ACC112 (cell line): ENCODE measurements at regions not wholly inside any gene's neighbourhood (a gene's known extent, or its start where the extent isn't known, plus 50 kb on each side); places are given as distances from the start of the nearest gene placed in this dataset.

ENCODE experiments used
- H2AFZ ChIP-seq: fragments of 200-600 bp; sonication (generic); one replicate; pipeline ENCODE4 v1.6.0; 2017; ENCODE audit warnings: antibody characterized with exemption, low read length; ENCODE audit not compliant: unreplicated experiment
- H3K27ac ChIP-seq: fragments of 200-600 bp; sonication (generic); 2 replicates; pipeline ENCODE4 v1.5.1; 2014; ENCODE audit warnings: low read depth, mild to moderate bottlenecking, antibody characterized with exemption, low read length, moderate library complexity
- H3K27me3 ChIP-seq: fragments of 200-600 bp; sonication (generic); 2 replicates; pipeline ENCODE4 v1.6.1; 2014; ENCODE audit warnings: mild to moderate bottlenecking, antibody characterized with exemption, low read length, moderate library complexity, mixed read lengths; ENCODE audit not compliant: insufficient read depth
- H3K36me3 ChIP-seq: fragments of 200-600 bp; sonication (generic); 2 replicates; pipeline ENCODE4 v1.6.1; 2016; ENCODE audit warnings: mild to moderate bottlenecking, antibody characterized with exemption, low read length, moderate library complexity, mixed read lengths; ENCODE audit not compliant: insufficient read depth
- H3K4me1 ChIP-seq: fragments of 200-600 bp; sonication (generic); one replicate; pipeline ENCODE4 v1.6.1; 2016; ENCODE audit warnings: low read length, mixed read lengths; ENCODE audit not compliant: insufficient read depth, unreplicated experiment, control insufficient read depth
- H3K4me3 ChIP-seq: fragments of 200-600 bp; sonication (generic); 2 replicates; pipeline ENCODE4 v1.5.1; 2014; ENCODE audit warnings: mild to moderate bottlenecking, low read depth, low read length
- H3K79me2 ChIP-seq: fragments of 200-600 bp; sonication (generic); one replicate; pipeline ENCODE4 v1.6.0; 2016; ENCODE audit warnings: low read length; ENCODE audit not compliant: control insufficient read depth, unreplicated experiment, insufficient read depth

DNA sequence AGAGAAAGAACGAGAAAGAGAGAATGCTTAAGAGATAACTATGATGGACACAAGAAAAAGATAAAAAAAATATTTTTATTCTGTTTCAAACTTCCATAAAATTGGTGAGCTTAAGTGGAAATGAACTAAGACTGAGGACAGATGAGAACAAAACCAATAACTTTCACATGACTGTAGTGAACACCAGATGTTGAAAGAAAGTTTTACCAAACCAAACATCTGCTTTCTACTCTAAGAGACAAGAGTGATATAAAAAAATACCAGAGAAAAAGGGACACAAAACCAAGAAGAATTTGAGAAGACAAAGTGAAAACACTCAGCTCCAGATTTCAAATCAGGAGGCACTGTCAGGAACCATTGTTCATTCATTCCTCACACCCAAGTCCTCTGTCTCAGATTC is 147.9 kb downstream of the IMPG2 start:
- no peaks in the 10 kb centered on the region for H3K27me3 ChIP-seq
- H3K27ac ChIP-seq: no peak overlapping the region
- no peak overlapping the region for H2AFZ ChIP-seq
- H3K4me1 ChIP-seq: no peaks in the 10 kb centered on the region
- no peak overlapping the region for H3K4me3 ChIP-seq
- no peaks in the 10 kb centered on the region for H3K79me2 ChIP-seq
- no peaks in the 10 kb centered on the region for H3K36me3 ChIP-seq

DNA sequence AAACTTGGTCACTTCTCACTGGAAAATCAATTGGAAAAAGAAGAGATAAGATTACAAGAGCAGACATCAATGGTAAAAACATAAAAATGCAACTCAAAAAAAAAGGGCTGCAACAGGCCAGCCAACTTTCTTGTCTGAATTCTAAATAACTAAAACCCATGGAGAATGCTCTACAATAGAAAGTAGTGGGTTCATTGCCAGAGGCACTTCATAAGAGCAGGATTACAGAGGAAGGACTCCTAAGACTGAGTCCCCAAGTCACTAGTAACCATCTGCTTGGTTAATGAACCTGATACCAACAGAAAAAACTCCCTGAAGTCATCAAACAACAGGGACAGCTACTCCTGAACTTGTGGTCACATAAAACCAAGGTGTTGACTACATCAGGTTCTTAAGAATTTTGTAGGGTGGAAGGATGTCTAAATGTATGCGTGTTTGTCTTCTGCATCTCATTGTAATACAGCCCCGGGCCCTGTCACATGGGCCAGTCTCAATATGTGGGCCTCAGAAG is 148.6 kb downstream of the IMPG2 start:
- no peak overlapping the region for H3K27ac ChIP-seq
- no peaks in the 10 kb centered on the region for H3K27me3 ChIP-seq
- no peaks in the 10 kb centered on the region for H3K79me2 ChIP-seq
- no peaks in the 10 kb centered on the region for H3K36me3 ChIP-seq
- no peak overlapping the region for H3K4me3 ChIP-seq
- H2AFZ ChIP-seq: no peak overlapping the region
- no peaks in the 10 kb centered on the region for H3K4me1 ChIP-seq

DNA sequence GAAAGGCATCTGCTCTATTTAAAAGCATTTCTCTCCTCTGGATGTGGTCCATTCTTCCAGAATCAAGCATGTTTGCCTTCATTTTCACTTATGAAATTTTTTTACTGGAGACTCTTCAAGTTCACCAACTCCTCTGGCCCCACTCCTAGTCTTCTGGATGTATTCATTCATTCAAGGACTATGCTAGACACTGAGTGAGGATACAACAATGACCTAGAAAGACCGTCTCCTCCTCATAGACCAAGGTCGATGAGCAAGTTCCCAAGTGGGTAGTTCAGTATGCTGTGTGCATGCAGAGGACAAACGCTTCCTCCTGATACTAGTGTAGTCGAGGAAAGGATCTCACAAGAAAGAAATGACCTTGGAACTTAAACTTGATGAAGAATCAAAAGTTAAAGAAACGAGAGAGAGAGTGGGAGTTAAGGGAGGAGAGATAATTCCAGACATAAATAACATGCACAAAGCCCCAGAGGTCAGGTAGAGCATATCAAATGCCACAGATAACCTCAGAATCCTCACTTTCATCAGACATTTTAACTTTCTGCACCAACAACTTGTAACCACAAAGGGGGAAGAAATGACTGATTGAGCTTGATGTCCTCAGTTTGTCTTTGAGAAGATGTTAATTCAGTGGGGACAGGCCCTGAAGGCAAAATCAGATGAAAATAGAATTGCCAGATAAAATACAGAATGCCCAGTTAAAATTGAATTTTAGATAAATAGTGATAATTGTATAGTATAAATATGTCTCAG is 149.4 kb downstream of the IMPG2 start:
- H3K27ac ChIP-seq: no peak overlapping the region
- no peaks in the 10 kb centered on the region for H3K4me1 ChIP-seq
- H2AFZ ChIP-seq: no peak overlapping the region

DNA sequence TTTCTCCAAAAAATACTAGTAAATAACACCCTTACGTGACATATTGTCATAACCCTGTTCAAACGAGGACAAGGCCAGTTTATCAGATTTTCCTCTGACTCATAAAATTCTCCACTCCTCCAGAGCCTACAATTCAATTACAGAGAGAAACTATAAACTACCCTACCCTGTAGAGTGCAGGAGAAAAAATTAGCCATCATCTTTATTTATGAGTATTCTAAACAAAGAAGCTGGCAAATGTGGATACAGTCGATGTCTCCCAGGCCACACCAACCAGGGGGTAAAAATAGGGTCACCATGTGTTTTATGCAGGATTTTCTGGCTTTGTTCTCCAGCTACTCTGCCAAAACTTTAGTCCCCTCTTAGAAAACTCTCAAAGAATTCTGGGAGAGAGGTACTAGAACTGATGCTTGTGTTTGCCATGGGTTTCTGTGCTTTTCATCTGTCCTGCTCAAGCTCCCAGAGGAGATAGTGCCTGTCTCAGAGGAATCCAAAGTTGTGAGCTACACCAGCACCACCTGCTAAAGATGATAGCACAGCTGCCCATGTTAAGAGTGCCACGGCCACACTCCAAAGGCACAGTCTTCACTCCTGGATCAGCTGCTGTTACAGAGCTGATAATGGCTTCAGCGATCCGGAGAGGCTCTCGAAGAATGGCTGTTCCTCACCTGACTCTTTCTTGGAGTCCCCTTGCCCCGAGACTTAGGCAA is 150.2 kb downstream of the IMPG2 start:
- H3K4me1 ChIP-seq: no peaks in the 10 kb centered on the region
- H3K27me3 ChIP-seq: no peaks in the 10 kb centered on the region
- no peak overlapping the region for H3K4me3 ChIP-seq
- no peaks in the 10 kb centered on the region for H3K36me3 ChIP-seq
- H3K27ac ChIP-seq: no peak overlapping the region
- H3K79me2 ChIP-seq: no peaks in the 10 kb centered on the region
- H2AFZ ChIP-seq: no peak overlapping the region

More for the DNA sequence above, 149.4 kb downstream of the IMPG2 start:
- no peaks in the 10 kb centered on the region for H3K27me3 ChIP-seq
- no peaks in the 10 kb centered on the region for H3K36me3 ChIP-seq
- H3K4me3 ChIP-seq: no peak overlapping the region
- H3K79me2 ChIP-seq: no peaks in the 10 kb centered on the region

DNA sequence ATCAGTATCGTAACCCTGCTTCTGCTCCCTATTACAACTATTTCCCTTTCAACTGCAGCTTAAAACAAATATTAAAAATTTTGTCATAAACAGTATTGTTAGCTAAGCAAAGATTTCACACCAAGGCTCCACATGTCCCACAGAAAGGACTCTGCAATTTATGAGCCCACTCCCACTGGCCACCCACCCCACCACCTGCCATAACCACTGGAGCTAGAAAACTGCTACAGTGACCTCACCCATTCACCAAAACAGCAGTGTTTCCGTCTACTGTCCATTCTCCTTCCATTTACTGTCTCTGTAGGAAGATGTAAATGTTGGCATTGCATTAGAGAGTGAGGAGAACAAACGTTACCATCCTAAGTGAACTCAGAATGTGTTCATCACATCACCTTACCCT is 150.9 kb downstream of the IMPG2 start:
- Histone ChIP-seq H3K4me3 (no peak overlapping the region), H3K27me3 (no peaks in the 10 kb centered on the region), H3K79me2 (no peaks in the 10 kb centered on the region), H3K27ac (no peak overlapping the region), H2AFZ (no peak overlapping the region), H3K4me1 (no peaks in the 10 kb centered on the region), H3K36me3 (no peaks in the 10 kb centered on the region)

DNA sequence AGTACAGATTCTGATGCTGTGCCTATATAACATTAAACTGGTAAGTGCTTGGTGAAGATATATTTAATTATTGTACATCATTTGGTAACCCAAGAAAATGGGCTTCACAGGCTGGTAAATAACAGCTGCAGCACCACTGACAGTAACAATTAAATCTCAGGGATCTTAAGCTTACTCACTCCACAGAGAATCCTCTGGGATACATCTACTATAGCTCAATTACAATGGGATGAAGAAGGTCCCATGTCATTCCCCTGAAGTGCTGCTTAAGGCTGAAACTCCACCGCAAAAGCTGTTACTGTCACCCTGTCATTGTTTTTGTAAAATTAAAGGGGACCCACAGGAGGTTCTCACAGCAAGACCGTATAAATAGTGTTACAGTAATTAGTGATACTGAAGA is 153.0 kb downstream of the IMPG2 start:
- H3K27ac ChIP-seq: no peak overlapping the region
- no peak overlapping the region for H3K4me3 ChIP-seq
- no peak overlapping the region for H2AFZ ChIP-seq
- no peaks in the 10 kb centered on the region for H3K36me3 ChIP-seq
- H3K4me1 ChIP-seq: no peaks in the 10 kb centered on the region
- H3K79me2 ChIP-seq: no peaks in the 10 kb centered on the region
- no peaks in the 10 kb centered on the region for H3K27me3 ChIP-seq

DNA sequence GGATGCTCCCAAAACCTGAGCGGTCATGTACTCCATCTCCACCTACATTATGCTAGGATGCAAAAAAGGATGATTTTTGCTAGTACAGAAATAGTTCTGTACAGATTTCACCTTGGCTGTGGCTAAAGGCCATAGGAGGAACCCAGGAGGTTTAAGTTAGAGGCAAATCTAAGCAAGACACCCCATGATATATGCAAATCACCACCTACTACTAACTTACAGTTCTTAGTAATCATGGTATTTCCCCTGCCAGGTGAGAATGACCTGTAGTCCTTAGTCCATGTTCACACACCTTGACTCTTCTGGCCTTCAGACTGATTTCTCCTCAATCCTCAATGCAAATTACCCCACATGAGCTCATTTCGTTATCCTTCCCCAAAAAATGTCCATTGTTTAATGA is 154.2 kb downstream of the IMPG2 start:
- Histone ChIP-seq H3K4me1 (no peaks in the 10 kb centered on the region), H3K27ac (no peak overlapping the region), H3K27me3 (no peaks in the 10 kb centered on the region), H3K4me3 (no peak overlapping the region), H3K36me3 (no peaks in the 10 kb centered on the region), H2AFZ (no peak overlapping the region), H3K79me2 (no peaks in the 10 kb centered on the region)

DNA sequence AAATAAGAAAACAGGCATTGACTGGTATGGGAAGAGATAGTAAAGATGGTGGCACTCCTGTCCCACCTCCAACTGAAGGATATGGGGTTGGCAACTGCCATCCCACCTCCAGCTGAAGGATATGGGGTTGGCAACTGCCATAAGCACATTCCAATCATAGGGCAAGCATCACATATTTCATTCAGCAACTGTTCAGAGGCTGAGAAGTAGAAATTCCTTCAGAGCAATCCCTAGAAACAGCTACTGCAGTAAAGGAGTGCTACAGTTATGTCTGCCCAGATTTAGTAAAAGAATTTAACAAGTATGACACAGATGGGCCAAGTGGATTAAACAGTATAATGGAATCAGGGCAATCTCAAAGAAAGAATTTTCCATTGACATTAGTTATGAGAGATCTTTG is 156.8 kb downstream of the IMPG2 start:
- H3K4me3 ChIP-seq: no peak overlapping the region
- H3K4me1 ChIP-seq: no peaks in the 10 kb centered on the region
- no peak overlapping the region for H2AFZ ChIP-seq
- no peaks in the 10 kb centered on the region for H3K36me3 ChIP-seq
- no peaks in the 10 kb centered on the region for H3K27me3 ChIP-seq
- no peak overlapping the region for H3K27ac ChIP-seq
- no peaks in the 10 kb centered on the region for H3K79me2 ChIP-seq

DNA sequence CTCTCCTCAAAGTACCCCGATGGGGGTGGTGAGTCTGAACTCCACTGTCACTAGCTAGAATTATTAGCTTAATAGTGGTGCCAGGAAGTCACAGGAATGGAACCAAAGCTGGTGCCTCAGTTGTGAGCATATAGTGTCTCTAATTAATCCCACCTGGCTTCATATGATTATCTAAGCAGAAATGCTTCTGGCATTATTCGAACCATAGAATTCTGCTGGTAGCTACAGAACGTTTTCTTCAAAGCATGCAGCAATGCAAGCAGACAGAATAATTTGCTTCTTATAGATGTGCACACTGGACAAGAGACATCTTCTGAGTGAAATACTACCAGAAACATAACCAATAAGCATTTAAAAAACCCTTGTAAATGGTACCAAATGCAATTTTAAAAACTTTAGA is 160.9 kb downstream of the IMPG2 start:
- Histone ChIP-seq H2AFZ (no peak overlapping the region), H3K36me3 (no peaks in the 10 kb centered on the region), H3K4me3 (no peak overlapping the region), H3K27ac (no peak overlapping the region), H3K27me3 (no peaks in the 10 kb centered on the region), H3K79me2 (no peaks in the 10 kb centered on the region), H3K4me1 (no peaks in the 10 kb centered on the region)

DNA sequence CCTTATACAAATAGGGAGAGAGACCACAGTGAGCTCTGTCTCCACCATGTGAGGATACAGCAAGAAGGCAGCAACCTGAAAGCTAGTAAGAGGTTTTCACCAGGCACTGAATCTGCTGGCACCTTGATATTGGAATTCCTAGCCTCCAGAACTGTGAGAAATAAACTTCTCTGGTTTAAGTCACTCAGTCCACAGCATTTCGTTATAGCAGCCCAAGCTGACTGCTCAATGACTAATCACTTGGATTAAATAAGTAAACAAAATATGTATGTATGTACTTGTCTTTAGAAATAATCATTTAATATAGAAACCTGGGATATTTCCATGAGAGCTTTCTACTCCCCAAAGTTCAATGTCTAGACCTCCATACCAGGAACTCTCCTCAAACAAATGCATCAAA is 162.0 kb downstream of the IMPG2 start:
- H3K4me3 ChIP-seq: no peak overlapping the region
- H3K27ac ChIP-seq: no peak overlapping the region
- no peaks in the 10 kb centered on the region for H3K4me1 ChIP-seq
- H3K36me3 ChIP-seq: no peaks in the 10 kb centered on the region
- H3K27me3 ChIP-seq: no peaks in the 10 kb centered on the region
- no peak overlapping the region for H2AFZ ChIP-seq
- no peaks in the 10 kb centered on the region for H3K79me2 ChIP-seq

DNA sequence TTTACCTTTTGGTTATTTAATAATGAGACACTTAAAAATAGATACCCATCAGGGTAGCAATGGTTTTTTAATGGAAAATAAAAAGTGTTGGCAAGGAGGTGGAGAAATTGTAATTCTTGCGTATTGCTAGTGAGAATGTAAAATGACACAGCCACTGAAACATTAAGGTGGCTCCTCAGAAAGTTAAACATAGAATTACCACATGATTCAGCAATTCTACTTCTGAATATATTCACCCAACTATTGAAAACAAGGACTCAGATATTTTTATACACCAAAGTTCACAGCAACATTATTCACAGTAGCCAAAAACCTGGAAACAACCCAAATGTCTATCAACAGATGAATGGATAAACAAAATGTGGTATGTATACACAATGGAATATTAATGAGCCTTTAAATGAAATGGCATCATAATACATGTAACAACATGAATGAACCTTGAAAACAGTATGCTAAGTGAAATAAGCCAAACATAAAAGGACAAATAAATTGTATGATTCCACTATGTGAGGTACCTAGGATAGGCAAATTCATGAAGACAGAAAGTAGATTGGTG is 163.5 kb downstream of the IMPG2 start:
- Histone ChIP-seq H2AFZ (no peak overlapping the region), H3K27ac (no peak overlapping the region), H3K4me3 (no peak overlapping the region), H3K27me3 (no peaks in the 10 kb centered on the region), H3K79me2 (no peaks in the 10 kb centered on the region), H3K36me3 (no peaks in the 10 kb centered on the region), H3K4me1 (no peaks in the 10 kb centered on the region)
